Activated T-cell treated with anti-CD3 and anti-CD28 coated beads for 48 hours (primary cell): ENCODE measurements at regions not wholly inside any gene's neighbourhood (a gene's known extent, or its start where the extent isn't known, plus 50 kb on each side); places are given as distances from the start of the nearest gene placed in this dataset.

ENCODE experiments used
- DNase-seq: peaks from one replicate; pipeline ENCODE4 v3.0.0-alpha.2; 2020; ENCODE audit warnings: low read depth

GRCh38 chr19:29263305-29264135, 50.6 kb upstream of the UQCRFS1 start:
- peak; percentile 33 for DNase-seq

- no peak for DNase-seq
Measured at GRCh38 chr19:29264897-29265296, 51.9 kb upstream of the UQCRFS1 start.

GRCh38 chr19:29265436-29265835, 52.5 kb upstream of the UQCRFS1 start:
- DNase-seq = no peak

GRCh38 chr19:29266001-29266400, 53.0 kb upstream of the UQCRFS1 start:
- DNase-seq = no peak

- DNase-seq = no peak
Measured at GRCh38 chr19:29266603-29267002, 53.7 kb upstream of the UQCRFS1 start.

- DNase-seq = no peak
Measured at GRCh38 chr19:29267701-29268100, 54.8 kb upstream of the UQCRFS1 start.

GRCh38 chr19:29268103-29268502, 55.2 kb upstream of the UQCRFS1 start:
- no peak for DNase-seq

GRCh38 chr19:29268721-29269393, 55.9 kb upstream of the UQCRFS1 start:
- DNase-seq = no peak

- no peak for DNase-seq
Measured at GRCh38 chr19:29269641-29270040, 56.7 kb upstream of the UQCRFS1 start.

- no peak for DNase-seq
Measured at GRCh38 chr19:29271341-29271740, 58.4 kb upstream of the UQCRFS1 start.

- no peak for DNase-seq
Measured at GRCh38 chr19:29271911-29272310, 59.0 kb upstream of the UQCRFS1 start.

GRCh38 chr19:29273000-29273640, 60.2 kb upstream of the UQCRFS1 start:
- DNase-seq = no peak

GRCh38 chr19:29275266-29275665, 62.3 kb upstream of the UQCRFS1 start:
- DNase-seq = no peak

- DNase-seq = peak; percentile 18
Measured at GRCh38 chr19:29277102-29277501, 64.2 kb upstream of the UQCRFS1 start.

- no peak for DNase-seq
Measured at GRCh38 chr19:29278716-29279115, 65.8 kb upstream of the UQCRFS1 start.

GRCh38 chr19:29283366-29283765, 70.4 kb upstream of the UQCRFS1 start:
- no peak for DNase-seq

GRCh38 chr19:29285187-29285687, 72.3 kb upstream of the UQCRFS1 start:
- DNase-seq = no peak

- DNase-seq = no peak
Measured at GRCh38 chr19:29285878-29286277, 72.9 kb upstream of the UQCRFS1 start.

GRCh38 chr19:29287061-29287460, 74.1 kb upstream of the UQCRFS1 start:
- DNase-seq = no peak

- no peak for DNase-seq
Measured at GRCh38 chr19:29288256-29288655, 75.3 kb upstream of the UQCRFS1 start.

- no peak for DNase-seq
Measured at GRCh38 chr19:29289020-29289419, 76.1 kb upstream of the UQCRFS1 start.

- no peak for DNase-seq
Measured at GRCh38 chr19:29290853-29291252, 77.9 kb upstream of the UQCRFS1 start.

- no peak for DNase-seq
Measured at GRCh38 chr19:29292153-29292552, 79.2 kb upstream of the UQCRFS1 start.
